Keratinocyte (primary cell): ENCODE measurements at regions not wholly inside any gene's neighbourhood (a gene's known extent, or its start where the extent isn't known, plus 50 kb on each side); places are given as distances from the start of the nearest gene placed in this dataset.

Experiments used
- CTCF ChIP-seq, 3 experiments: IDR thresholded peaks in 1 of 3; conservative IDR thresholded peaks in 1 of 3; optimal IDR thresholded peaks in 1 of 3; 2 replicates in 2 of 3; 3 replicates in 1 of 3; pipeline versions ENCODE3 to v1.5.1; 2011; ENCODE audit warnings: low read length in 3 of 3, mild to moderate bottlenecking in 3 of 3, moderate library complexity in 2 of 3, control low read depth in 1 of 3, inconsistent platforms in 1 of 3; ENCODE audit not compliant: insufficient read depth in 2 of 3; ENCODE audit errors: extremely low read depth in 1 of 3
- EZH2 ChIP-seq: IDR thresholded peaks from one replicate; pipeline ENCODE4 v1.6.1; 2012; ENCODE audit warnings: inconsistent platforms, mild to moderate bottlenecking, low read length, moderate library complexity

- no peak for TF ChIP-seq EZH2
- TF ChIP-seq CTCF (optimal IDR thresholded peaks at IDR 0.05 in 1 of 3, IDR thresholded peaks at IDR 0.05 in 1 of 3, conservative IDR thresholded peaks at IDR 0.05 in 1 of 3; ENCODE audit: extremely low read depth in 1 of 3, insufficient read depth in 2 of 3, low read length in 3 of 3) = no peak
Measured at GRCh38 chr13:63198071-63198470, 1782.4 kb upstream of the PCDH20 start.
